Fibroblast of lung (primary cell): ENCODE measurements at regions not wholly inside any gene's neighbourhood (a gene's known extent, or its start where the extent isn't known, plus 50 kb on each side); places are given as distances from the start of the nearest gene placed in this dataset.

ENCODE experiments used
- DNase-seq, 2 donors: peaks; one replicate each; pipeline versions ENCODE4 v3.0.0 to v3.0.0-alpha.2; 2010; ENCODE audit warnings: low read depth in 2 of 2
- H2AFZ ChIP-seq: 2 replicates; pipeline ENCODE4 v1.5.1; 2012; ENCODE audit warnings: low read length, control low read depth, inconsistent platforms
- H3K27ac ChIP-seq: 2 replicates; pipeline ENCODE4 v1.5.1; 2011; ENCODE audit warnings: low read length, control low read depth; ENCODE audit not compliant: insufficient read depth
- H3K27me3 ChIP-seq: 2 replicates; pipeline ENCODE4 v1.5.1; 2011; ENCODE audit warnings: mild to moderate bottlenecking, low read length; ENCODE audit not compliant: control insufficient read depth, insufficient read depth
- H3K36me3 ChIP-seq: 2 replicates; pipeline ENCODE4 v1.5.1; 2011; ENCODE audit warnings: low read length; ENCODE audit not compliant: control insufficient read depth, insufficient read depth
- H3K4me1 ChIP-seq: 2 replicates; pipeline ENCODE4 v1.5.1; 2011; ENCODE audit warnings: low read length; ENCODE audit not compliant: control insufficient read depth, insufficient read depth; ENCODE audit errors: extremely low read depth
- H3K4me2 ChIP-seq: 2 replicates; pipeline ENCODE4 v1.5.1; 2011; ENCODE audit warnings: low read length, control low read depth; ENCODE audit not compliant: insufficient read depth; ENCODE audit errors: extremely low read depth
- H3K4me3 ChIP-seq, 4 experiments: fragments of 200-600 bp in 1 of 4; sonication (generic) in 1 of 4; replicated peaks in 1 of 4; 2 replicates each; pipeline ENCODE4 v1.5.1; 2011 to 2016; ENCODE audit warnings: low read length in 4 of 4, low read depth in 3 of 4, mild to moderate bottlenecking in 3 of 4, control low read depth in 2 of 4, inconsistent platforms in 1 of 4, mixed read lengths in 1 of 4; ENCODE audit not compliant: insufficient read depth in 1 of 4; ENCODE audit errors: control extremely low read depth in 1 of 4
- H3K79me2 ChIP-seq: 2 replicates; pipeline ENCODE4 v1.5.1; 2012; ENCODE audit warnings: mild to moderate bottlenecking, low read length, inconsistent platforms; ENCODE audit not compliant: control insufficient read depth, insufficient read depth
- H3K9ac ChIP-seq: 2 replicates; pipeline ENCODE4 v1.5.1; 2011; ENCODE audit warnings: mild to moderate bottlenecking, low read length, control low read depth; ENCODE audit not compliant: insufficient read depth
- H3K9me3 ChIP-seq: 2 replicates; pipeline ENCODE4 v1.5.1; 2012; ENCODE audit warnings: low read depth, low read length; ENCODE audit not compliant: control insufficient read depth, insufficient read depth
- H4K20me1 ChIP-seq: 2 replicates; pipeline ENCODE4 v1.5.1; 2011; ENCODE audit warnings: low read length; ENCODE audit not compliant: control insufficient read depth, insufficient read depth; ENCODE audit errors: extremely low read depth
- CTCF ChIP-seq, 2 donors: IDR thresholded peaks in 1 of 2; conservative IDR thresholded peaks in 1 of 2; 1 replicate in 1 of 2; 2 replicates in 1 of 2; pipeline ENCODE4 v1.5.1; 2011 to 2012; ENCODE audit warnings: low read length in 2 of 2, control low read depth in 1 of 2, inconsistent platforms in 1 of 2, low read depth in 1 of 2, mild to moderate bottlenecking in 1 of 2
- EZH2 ChIP-seq: IDR thresholded peaks from 2 replicates; pipeline ENCODE4 v1.5.1; 2012; ENCODE audit warnings: low read length, control low read depth, mild to moderate bottlenecking; ENCODE audit errors: missing control alignments

GRCh38 chr12:58086006-58086405 lies 144.6 kb downstream of the ATP23 start:
- Histone ChIP-seq H3K4me1 (no peaks in the 10 kb centered on the region), H3K4me3 (no peak overlapping the region), H3K36me3 (no peaks in the 10 kb centered on the region), H4K20me1 (no peaks in the 10 kb centered on the region), H3K27ac (no peak overlapping the region), H3K4me2 (no peak overlapping the region), H3K27me3 (no peaks in the 10 kb centered on the region), H3K79me2 (no peaks in the 10 kb centered on the region), H3K9ac (no peak overlapping the region), H3K9me3 (no peaks in the 10 kb centered on the region), H2AFZ (no peak overlapping the region)
- no peak for DNase-seq
- no peak for TF ChIP-seq CTCF (conservative IDR thresholded peaks at IDR 0.05 in 1 of 2, IDR thresholded peaks at IDR 0.05 in 1 of 2; ENCODE audit: low read depth in 1 of 2, low read length in 2 of 2)
- no peak for TF ChIP-seq EZH2

- H3K9ac ChIP-seq: no peak overlapping the region
- H3K79me2 ChIP-seq: no peaks in the 10 kb centered on the region
- no peak overlapping the region for H3K27ac ChIP-seq
- H3K4me1 ChIP-seq: no peaks in the 10 kb centered on the region
- no peaks in the 10 kb centered on the region for H3K9me3 ChIP-seq
- H4K20me1 ChIP-seq: no peaks in the 10 kb centered on the region
- H3K4me3 ChIP-seq: no peak overlapping the region
- no peak overlapping the region for H3K4me2 ChIP-seq
- no peak overlapping the region for H2AFZ ChIP-seq
- no peaks in the 10 kb centered on the region for H3K36me3 ChIP-seq
- H3K27me3 ChIP-seq: no peaks in the 10 kb centered on the region
- no peak for DNase-seq
- TF ChIP-seq CTCF (conservative IDR thresholded peaks at IDR 0.05 in 1 of 2, IDR thresholded peaks at IDR 0.05 in 1 of 2; ENCODE audit: low read depth in 1 of 2, low read length in 2 of 2): no peak
- no peak for TF ChIP-seq EZH2
Measured at GRCh38 chr12:58086930-58087329, 145.6 kb downstream of the ATP23 start.

GRCh38 chr12:58087423-58088127 lies 146.2 kb downstream of the ATP23 start:
- Histone ChIP-seq H3K27ac (no peak overlapping the region), H4K20me1 (no peaks in the 10 kb centered on the region), H3K4me2 (no peak overlapping the region), H3K4me1 (no peaks in the 10 kb centered on the region), H2AFZ (no peak overlapping the region), H3K36me3 (no peaks in the 10 kb centered on the region), H3K9ac (no peak overlapping the region), H3K27me3 (no peaks in the 10 kb centered on the region), H3K4me3 (no peak overlapping the region), H3K9me3 (no peaks in the 10 kb centered on the region), H3K79me2 (no peaks in the 10 kb centered on the region)
- DNase-seq: no peak
- TF ChIP-seq CTCF (conservative IDR thresholded peaks at IDR 0.05 in 1 of 2, IDR thresholded peaks at IDR 0.05 in 1 of 2; ENCODE audit: low read depth in 1 of 2, low read length in 2 of 2) (no peak), EZH2 (no peak)
